DND-41 (cell line): ENCODE measurements at regions not wholly inside any gene's neighbourhood (a gene's known extent, or its start where the extent isn't known, plus 50 kb on each side); places are given as distances from the start of the nearest gene placed in this dataset.

Experiments
- ATAC-seq: fragments of 200-7000 bp; cut with Tn5 transposase; 3 replicates; pipeline ENCODE4 v1.9.1; 2021; ENCODE audit warnings: low read depth; ENCODE audit not compliant: insufficient read depth
- DNase-seq: peaks from one replicate; pipeline ENCODE4 v3.0.0-alpha.2; 2020
- H2AFZ ChIP-seq: 2 replicates; pipeline ENCODE4 v1.6.0; 2012; ENCODE audit warnings: low read depth, low read length
- H3K27ac ChIP-seq: 2 replicates; pipeline ENCODE4 v1.5.1; 2012; ENCODE audit warnings: low read length, inconsistent platforms
- H3K27me3 ChIP-seq: fragments of 200-600 bp; sonication (generic); 2 replicates; pipeline ENCODE4 v1.6.0; 2012; ENCODE audit warnings: low read length, mild to moderate bottlenecking, inconsistent platforms; ENCODE audit not compliant: insufficient read depth, poor library complexity
- H3K36me3 ChIP-seq: 2 replicates; pipeline ENCODE4 v1.5.1; 2012; ENCODE audit warnings: low read length, inconsistent platforms; ENCODE audit not compliant: insufficient read depth
- H3K4me1 ChIP-seq: 2 replicates; pipeline ENCODE4 v1.5.1; 2012; ENCODE audit warnings: mild to moderate bottlenecking, low read length; ENCODE audit not compliant: insufficient read depth
- H3K4me2 ChIP-seq: 2 replicates; pipeline ENCODE4 v1.6.0; 2012; ENCODE audit warnings: mild to moderate bottlenecking, moderate library complexity, low read length, inconsistent platforms; ENCODE audit not compliant: insufficient read depth
- H3K4me3 ChIP-seq, 2 experiments: fragments of 200-600 bp in 1 of 2; shearing (Covaris generic) in 1 of 2; 2 replicates each; pipeline ENCODE4 v1.5.1; 2012 to 2016; ENCODE audit warnings: inconsistent platforms in 2 of 2, low read length in 2 of 2, mild to moderate bottlenecking in 2 of 2, low read depth in 1 of 2, moderate library complexity in 1 of 2
- H3K79me2 ChIP-seq: 2 replicates; pipeline ENCODE4 v1.6.0; 2012; ENCODE audit warnings: low read length, inconsistent platforms; ENCODE audit not compliant: insufficient read depth
- H3K9ac ChIP-seq: 2 replicates; pipeline ENCODE4 v1.6.0; 2012; ENCODE audit warnings: low read depth, mild to moderate bottlenecking, inconsistent platforms, low read length, moderate library complexity
- H3K9me3 ChIP-seq: 2 replicates; pipeline ENCODE4 v1.5.1; 2012; ENCODE audit warnings: low read length, moderate library complexity, mild to moderate bottlenecking, inconsistent platforms; ENCODE audit not compliant: insufficient read depth, severe bottlenecking
- H4K20me1 ChIP-seq: 2 replicates; pipeline ENCODE4 v1.6.0; 2012; ENCODE audit warnings: low read length; ENCODE audit not compliant: insufficient read depth
- CTCF ChIP-seq: IDR thresholded peaks from 2 replicates; pipeline ENCODE4 v1.5.1; 2012; ENCODE audit warnings: borderline replicate concordance, low read length, moderate library complexity, mild to moderate bottlenecking; ENCODE audit not compliant: poor library complexity, severe bottlenecking; ENCODE audit errors: extremely low read depth
- EZH2 ChIP-seq: IDR thresholded peaks from 3 replicates; pipeline ENCODE4 v1.6.1; 2012; ENCODE audit warnings: borderline replicate concordance, low read depth, mild to moderate bottlenecking, moderate library complexity, low read length, inconsistent platforms; ENCODE audit not compliant: severe bottlenecking

DNA sequence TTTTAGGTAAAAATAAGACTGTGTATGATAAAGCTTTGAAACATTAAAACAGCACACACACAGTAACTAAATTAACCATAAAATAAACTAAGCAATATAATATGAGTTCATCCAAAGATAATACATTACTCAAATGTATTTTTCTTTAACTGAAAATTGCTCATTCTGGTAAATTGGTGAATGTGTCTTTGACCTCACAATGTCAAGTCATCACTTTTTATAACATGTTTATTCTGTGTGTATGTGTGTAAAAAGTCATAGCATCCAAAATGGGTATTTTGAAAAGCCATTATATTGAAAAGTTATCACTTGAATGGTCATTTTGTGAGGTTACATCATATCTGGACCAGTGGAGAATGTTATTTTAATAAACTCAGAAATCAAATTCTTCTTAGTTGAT is 724.6 kb downstream of the ADGRL2 start:
- Histone ChIP-seq H2AFZ (no peak overlapping the region), H3K4me1 (no peaks in the 10 kb centered on the region), H3K27me3 (no peaks in the 10 kb centered on the region), H3K9me3 (no peaks in the 10 kb centered on the region), H3K79me2 (no peaks in the 10 kb centered on the region), H3K4me3 (no peak overlapping the region), H3K36me3 (no peaks in the 10 kb centered on the region), H3K27ac (no peak overlapping the region), H4K20me1 (no peaks in the 10 kb centered on the region), H3K9ac (no peak overlapping the region), H3K4me2 (no peak overlapping the region)
- TF ChIP-seq EZH2 = no peak
- TF ChIP-seq CTCF = no peak
- DNase-seq (no peak), ATAC-seq (no peak)

DNA sequence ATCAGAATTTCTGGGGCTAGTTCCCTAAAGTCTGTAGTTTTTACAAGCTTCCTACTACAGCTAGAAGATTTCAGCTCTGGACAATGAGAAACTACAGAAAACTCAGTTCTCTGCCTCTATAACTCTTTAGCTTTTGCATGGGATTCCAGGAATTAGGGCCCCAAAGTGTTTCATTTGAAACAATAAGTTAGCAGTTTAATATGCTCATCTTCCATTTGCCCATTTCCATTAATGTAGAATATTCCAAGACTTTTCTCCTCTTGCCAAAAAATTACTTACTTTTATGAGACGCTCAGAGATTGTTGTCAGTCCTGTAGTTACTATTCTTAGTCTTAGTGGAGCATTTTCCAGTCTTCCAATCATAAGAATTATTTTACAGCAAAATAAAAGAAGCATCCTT is 719.9 kb downstream of the ADGRL2 start:
- H3K27me3 ChIP-seq = no peaks in the 10 kb centered on the region
- no peaks in the 10 kb centered on the region for H3K9me3 ChIP-seq
- H3K4me3 ChIP-seq = no peak overlapping the region
- no peak overlapping the region for H3K27ac ChIP-seq
- no peak overlapping the region for H2AFZ ChIP-seq
- DNase-seq = no peak
- no peak for TF ChIP-seq EZH2
- no peak for TF ChIP-seq CTCF
- H3K4me1 ChIP-seq = no peaks in the 10 kb centered on the region
- ATAC-seq = no peak
- H3K9ac ChIP-seq = no peak overlapping the region
- H3K4me2 ChIP-seq = no peak overlapping the region
- no peaks in the 10 kb centered on the region for H4K20me1 ChIP-seq
- no peaks in the 10 kb centered on the region for H3K79me2 ChIP-seq
- H3K36me3 ChIP-seq = no peaks in the 10 kb centered on the region

GRCh38 chr1:82517586-82517985 is 716.9 kb downstream of the ADGRL2 start:
- Histone ChIP-seq H3K4me1 (no peaks in the 10 kb centered on the region), H3K36me3 (no peaks in the 10 kb centered on the region), H3K4me3 (no peak overlapping the region), H3K9ac (no peak overlapping the region), H3K9me3 (no peaks in the 10 kb centered on the region), H4K20me1 (no peaks in the 10 kb centered on the region), H3K27ac (no peak overlapping the region), H3K4me2 (no peak overlapping the region), H3K79me2 (no peaks in the 10 kb centered on the region), H3K27me3 (no peaks in the 10 kb centered on the region), H2AFZ (no peak overlapping the region)
- ATAC-seq (no peak), DNase-seq (no peak)
- no peak for TF ChIP-seq EZH2

DNA sequence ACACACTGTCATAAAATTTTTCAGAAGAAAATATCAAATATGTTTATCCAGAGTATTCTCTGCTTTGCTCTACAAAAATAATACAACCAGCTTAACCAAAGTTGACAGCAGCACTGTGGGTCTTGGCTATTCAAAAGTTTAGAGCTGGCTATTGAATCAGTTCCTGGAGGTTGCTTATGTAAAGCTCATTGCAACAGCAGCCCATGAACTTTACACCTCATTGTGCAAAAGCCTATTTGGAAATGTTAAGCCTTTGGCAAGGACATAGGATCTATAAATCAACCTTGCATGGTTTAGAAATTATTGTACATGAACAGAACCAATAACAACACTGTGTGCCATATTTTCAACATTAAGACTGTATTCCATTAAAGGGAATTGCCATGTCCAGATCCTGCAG is 714.9 kb downstream of the ADGRL2 start:
- Histone ChIP-seq H3K4me2 (no peak overlapping the region), H3K27me3 (no peaks in the 10 kb centered on the region), H3K9me3 (no peaks in the 10 kb centered on the region), H3K36me3 (no peaks in the 10 kb centered on the region), H3K4me3 (no peak overlapping the region), H3K4me1 (no peaks in the 10 kb centered on the region), H2AFZ (no peak overlapping the region), H3K27ac (no peak overlapping the region), H3K79me2 (no peaks in the 10 kb centered on the region), H4K20me1 (no peaks in the 10 kb centered on the region), H3K9ac (no peak overlapping the region)
- no peak for DNase-seq
- ATAC-seq = no peak
- TF ChIP-seq CTCF = no peak
- TF ChIP-seq EZH2 = no peak
